ENCODE measurements at regions not wholly inside any gene's neighbourhood (a gene's known extent, or its start where the extent isn't known, plus 50 kb on each side); places are given as distances from the start of the nearest gene placed in this dataset.

GRCh38 chr17:79661292-79662041 lies 50.6 kb upstream of the RBFOX3 start:
- Mint-ChIP-seq H3K36me3 (ENCODE audit: low read depth) (no peaks in the 10 kb centered on the region), H3K27me3 (peaks cover 85% of the 10 kb centered on the region), H3K4me1 (ENCODE audit: low read depth) (no peaks in the 10 kb centered on the region), H3K27ac (no peak overlapping the region), H3K4me3 (no peak overlapping the region), H3K9me3 (peaks cover 5% of the 10 kb centered on the region)
- Histone ChIP-seq H3K27ac (ENCODE audit: low read depth in 1 of 2, low read length in 2 of 2) (no peak overlapping the region), H3K9me3 (ENCODE audit: control insufficient read depth in 1 of 2, insufficient read depth in 1 of 2, low read length in 2 of 2) (peaks cover 6 to 9% of the 10 kb centered on the region in 2 experiments), H3K4me3 (ENCODE audit: low read length) (no peak overlapping the region), H3K27me3 (ENCODE audit: control insufficient read depth in 1 of 2, insufficient read depth in 2 of 2, low read length in 2 of 2) (peaks cover 26 to 48% of the 10 kb centered on the region in 2 experiments), H3K36me3 (ENCODE audit: insufficient read depth, low read length) (no peaks in the 10 kb centered on the region), H3K4me1 (ENCODE audit: insufficient read depth, low read length) (no peaks in the 10 kb centered on the region)
- TF ChIP-seq CTCF (IDR thresholded peaks at IDR 0.05) = no peak
- ChIA-PET CTCF (no interaction called here), POLR2A (no interaction called here)
- DNase-seq (no peak), ATAC-seq (ENCODE audit: poor library complexity) (no peak)
- intact Hi-C loops (cut with DNase I, micrococcal nuclease) = no loop called here
